K562 (cell line): ENCODE measurements at regions not wholly inside any gene's neighbourhood (a gene's known extent, or its start where the extent isn't known, plus 50 kb on each side); places are given as distances from the start of the nearest gene placed in this dataset.

Experiments
- ATAC-seq: fragments of 200-7000 bp; cut with Tn5 transposase; 3 replicates; pipeline ENCODE4 v1.9.1; 2020; ENCODE audit warnings: moderate library complexity
- BruUV-seq: library from RNA; stranded (reverse); fragments of 400-500 nt; replicated peaks from 2 replicates; lab custom pipeline; 2021; lab: Mats Ljungman, UMichigan
- CTCF ChIA-PET: fragments of 300-600 bp; formaldehyde crosslinking; extraction: SDS; loops from one replicate; lab custom pipeline; 2021; ENCODE audit warnings: low intra/inter-chr PET ratio; lab: Yijun Ruan, JAX
- POLR2A ChIA-PET: fragments of 300-600, 350-650 bp; sonication (Branson Sonifier 250); formaldehyde crosslinking; extraction: SDS; loops from one replicate; lab custom pipeline; 2021; ENCODE audit warnings: antibody characterized with exemption, inconsistent platforms; lab: Yijun Ruan, JAX
- DNase-seq, 4 experiments: peaks; one replicate each; pipeline versions ENCODE4 v3.0.0 to v3.0.0-alpha.2; 2011 to 2018; ENCODE audit warnings: low spot score in 3 of 4, mixed read lengths in 3 of 4; ENCODE audit errors: extremely low read depth in 1 of 4
- FAIRE-seq: peaks from 2 replicates; lab custom pipeline; 2011; peaks lifted over from hg19 to GRCh38; lab: Jason Lieb, UNC
- H2AFZ ChIP-seq: 2 replicates; pipeline ENCODE4 v1.6.0; 2011; ENCODE audit warnings: low read depth, low read length, control low read depth, inconsistent platforms
- H3K27ac ChIP-seq: fragments of 200-600 bp; 3 replicates; pipeline ENCODE4 v1.8.0; 2011; ENCODE audit warnings: low read depth, mild to moderate bottlenecking, control low read depth, inconsistent platforms, low read length, moderate library complexity, mixed read lengths; ENCODE audit errors: extremely low read depth
- H3K27me3 ChIP-seq, 2 experiments: fragments of 300-600 bp in 1 of 2; 2 replicates in 1 of 2; 3 replicates in 1 of 2; pipeline versions ENCODE4 v1.6.0 to v1.8.0; 2011; ENCODE audit warnings: inconsistent platforms in 2 of 2, low read length in 2 of 2, mild to moderate bottlenecking in 1 of 2, mixed read lengths in 1 of 2, moderate library complexity in 1 of 2; ENCODE audit not compliant: control insufficient read depth in 2 of 2, insufficient read depth in 2 of 2
- H3K36me3 ChIP-seq: fragments of 300-600 bp; 3 replicates; pipeline ENCODE4 v1.8.0; 2011; ENCODE audit warnings: mild to moderate bottlenecking, low read length, inconsistent platforms; ENCODE audit not compliant: control insufficient read depth, insufficient read depth
- H3K4me1 ChIP-seq, 2 experiments: fragments of 200-600 bp in 1 of 2; replicated peaks in 1 of 2; 2 replicates in 1 of 2; 3 replicates in 1 of 2; pipeline versions ENCODE4 v1.5.1 to v1.8.0; 2011; ENCODE audit warnings: inconsistent platforms in 2 of 2, low read length in 2 of 2, mild to moderate bottlenecking in 1 of 2, mixed read lengths in 1 of 2, moderate library complexity in 1 of 2; ENCODE audit not compliant: control insufficient read depth in 2 of 2, insufficient read depth in 2 of 2
- H3K4me2 ChIP-seq: 2 replicates; pipeline ENCODE4 v1.6.1; 2011; ENCODE audit warnings: low read length, control low read depth, inconsistent platforms, mixed read lengths; ENCODE audit not compliant: insufficient read depth
- H3K4me3 ChIP-seq: fragments of 200-600 bp; sonication (generic), shearing (Covaris generic); 2 replicates; pipeline ENCODE4 v1.5.1; 2016; ENCODE audit warnings: control low read depth, inconsistent platforms
- H3K79me2 ChIP-seq: fragments of 200-600 bp; 3 replicates; pipeline ENCODE4 v1.8.0; 2011; ENCODE audit warnings: low read length, inconsistent platforms; ENCODE audit not compliant: control insufficient read depth, insufficient read depth
- H3K9ac ChIP-seq, 2 experiments: 2 replicates each; pipeline versions ENCODE4 v1.6.0 to v1.6.1; 2011; ENCODE audit warnings: low read depth in 2 of 2, low read length in 2 of 2, control low read depth in 1 of 2, inconsistent platforms in 1 of 2, mild to moderate bottlenecking in 1 of 2, mixed read lengths in 1 of 2; ENCODE audit not compliant: insufficient read depth in 1 of 2
- H3K9me1 ChIP-seq: one replicate; pipeline ENCODE4 v1.6.0; 2011; ENCODE audit warnings: inconsistent platforms, mild to moderate bottlenecking, low read length, moderate library complexity; ENCODE audit not compliant: control insufficient read depth, insufficient read depth
- H3K9me3 ChIP-seq: replicated peaks from 2 replicates; pipeline ENCODE4 v1.5.1; 2011; ENCODE audit warnings: low read depth, low read length, inconsistent platforms; ENCODE audit not compliant: control insufficient read depth, insufficient read depth
- H4K20me1 ChIP-seq: replicated peaks from 2 replicates; pipeline ENCODE4 v1.6.1; 2011; ENCODE audit warnings: low read length, inconsistent platforms, mixed read lengths; ENCODE audit not compliant: control insufficient read depth, insufficient read depth
- CBX3 ChIP-seq, 2 experiments: IDR thresholded peaks; 1 replicate in 1 of 2; 2 replicates in 1 of 2; pipeline ENCODE4 v1.6.1; 2012; ENCODE audit warnings: inconsistent platforms in 2 of 2, low read length in 2 of 2, borderline replicate concordance in 1 of 2, control low read depth in 1 of 2
- DNMT1 ChIP-seq: fragments of 450-650 bp; IDR thresholded peaks from 2 replicates; pipeline ENCODE4 v1.6.1; 2016; ENCODE audit warnings: antibody characterized with exemption, mild to moderate bottlenecking
- FOXK1 ChIP-seq: sonication (generic); formaldehyde crosslinking; IDR thresholded peaks from 2 replicates; pipeline ENCODE4 v1.8.0; 2022; ENCODE audit warnings: missing genetic modification reagents, mild to moderate bottlenecking, borderline replicate concordance
- MTF1 ChIP-seq: fragments of 250-450 bp; sonication (Bioruptor Pico); IDR thresholded peaks from 2 replicates; pipeline ENCODE4 v1.9.0; 2021; ENCODE audit warnings: moderate library complexity, mild to moderate bottlenecking, inconsistent platforms, borderline replicate concordance
- RCOR1 ChIP-seq, 2 experiments: IDR thresholded peaks; 2 replicates each; pipeline ENCODE4 v1.6.1; 2012; ENCODE audit warnings: low read depth in 2 of 2, low read length in 2 of 2, borderline replicate concordance in 1 of 2, improper control_type of control experiment in 1 of 2
- SMAD1 ChIP-seq: fragments of 150-350 bp; IDR thresholded peaks from 2 replicates; pipeline ENCODE4 v1.6.1; 2014; ENCODE audit warnings: low read length, low read depth; ENCODE audit not compliant: partially characterized antibody
- SUPT5H ChIP-seq: fragments of 450-650 bp; IDR thresholded peaks from 2 replicates; pipeline ENCODE4 v1.6.1; 2016
- TFAM ChIP-seq: fragments of 250-450 bp; sonication (Bioruptor Pico); conservative IDR thresholded peaks from 2 replicates; pipeline ENCODE4 v1.5.0; 2021; ENCODE audit warnings: mild to moderate bottlenecking, moderate library complexity
- ZNF165 ChIP-seq: fragments of 250-450 bp; sonication (Bioruptor Pico); IDR thresholded peaks from 2 replicates; pipeline ENCODE4 v1.4.0; 2020; ENCODE audit warnings: borderline replicate concordance
- ZNF174 ChIP-seq: fragments of 250-450 bp; sonication (Bioruptor Pico); IDR thresholded peaks from 2 replicates; pipeline ENCODE4 v1.4.0; 2020; ENCODE audit warnings: mild to moderate bottlenecking
- ZNF707 ChIP-seq: fragments of 250-450 bp; sonication (Bioruptor Pico); conservative IDR thresholded peaks from 2 replicates; pipeline ENCODE4 v1.8.0; 2022; ENCODE audit warnings: inconsistent platforms, mild to moderate bottlenecking, moderate library complexity
- WGBS: fragments of 100-300 bp; shearing (Covaris generic); methylation state at CpG from one replicate; pipeline ENCODE4 v1.1.6; 2016; ENCODE audit warnings: low coverage, mixed read lengths; ENCODE audit not compliant: insufficient coverage; ENCODE audit errors: missing lambda C conversion rate; 5-methylcytosine and 5-hydroxymethylcytosine counted together
- in situ Hi-C: fragments of 300-500 bp; cut with MboI; formaldehyde crosslinking; loops from 4 replicates; pipeline ENCODE4 v1.15.0; 2018; ENCODE audit warnings: inconsistent platforms, mixed read lengths
- intact Hi-C: fragments of 100-400 bp; cut with micrococcal nuclease; formaldehyde crosslinking; loops from 2 replicates; pipeline ENCODE4 v1.14.2; 2022
- TF ChIP-seq, protein P1 (sequence below): fragments of 450-650 bp; IDR thresholded peaks from 2 replicates; pipeline ENCODE4 v1.6.1; 2016; ENCODE audit warnings: low read depth, mild to moderate bottlenecking, moderate library complexity
- TF ChIP-seq, protein P2 (sequence below): fragments of 200-800 bp; sonication (Bioruptor generic); IDR thresholded peaks from 2 replicates; pipeline ENCODE4 v1.6.1; 2017; ENCODE audit warnings: missing genetic modification characterization, missing compliant biosample characterization
- TF ChIP-seq, protein P3 (sequence below): sonication (generic); formaldehyde crosslinking; IDR thresholded peaks from 2 replicates; pipeline ENCODE4 v1.8.1; 2023; ENCODE audit warnings: mild to moderate bottlenecking, missing genetic modification reagents

DNA sequence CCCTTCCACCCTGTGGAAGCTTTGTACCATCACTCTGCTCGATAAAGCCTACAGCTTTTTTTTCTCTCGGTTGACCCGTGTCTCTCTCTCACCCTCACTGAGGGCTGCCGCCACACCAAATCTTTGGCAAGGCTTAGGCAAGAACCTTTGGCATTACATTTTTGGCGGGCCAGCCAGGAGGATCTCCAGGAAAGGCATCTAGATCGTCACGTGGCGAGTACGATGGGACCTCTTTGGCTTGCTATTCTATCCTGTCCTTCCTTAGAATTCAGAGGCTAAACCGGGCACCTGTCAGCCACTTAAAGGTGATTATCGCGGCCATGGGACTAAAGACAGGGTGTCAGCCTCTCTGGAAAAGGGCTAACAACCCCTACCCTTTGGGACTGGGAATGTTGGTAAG, 96.2 kb downstream of the UGT2B28 start:
- BruUV-seq = no TSS peak
- ChIA-PET CTCF (no interaction called here), POLR2A (no interaction called here)
- H3K9me3 ChIP-seq = no peaks in the 10 kb centered on the region
- no peaks in the 10 kb centered on the region for H4K20me1 ChIP-seq
- H3K9me1 ChIP-seq = no peaks in the 10 kb centered on the region
- H2AFZ ChIP-seq = peak overlapping the region; percentile 51; the same call in 1 of the 2 replicates
- no peaks in the 10 kb centered on the region for H3K27me3 ChIP-seq
- ATAC-seq = no peak
- WGBS = 5% methylated on average over 12 of the region's 12 CpGs
- in situ Hi-C loops = no loop called here
- no peaks in the 10 kb centered on the region for H3K79me2 ChIP-seq
- no peak overlapping the region for H3K27ac ChIP-seq
- intact Hi-C loops = loop anchor here (10.0 kb wide), 1 partner anchor 122 kb away; no protein-coding TSS in a partner anchor
- H3K4me2 ChIP-seq = no peak overlapping the region
- no peaks in the 10 kb centered on the region for H3K36me3 ChIP-seq
- no peak for TF ChIP-seq DNMT1
- TF ChIP-seq ZNF707 = no peak
- no peak for TF ChIP-seq SUPT5H
- TF ChIP-seq ZNF165 (CRISPR knock-in tag) = no peak
- no peak for TF ChIP-seq TFAM
- TF ChIP-seq CBX3 (IDR thresholded peaks at IDR 0.05; ENCODE audit: borderline replicate concordance in 1 of 2, low read length in 2 of 2) = no peak
- no peak for TF ChIP-seq FOXK1 (CRISPR knock-in tag)
- TF ChIP-seq MTF1 (CRISPR knock-in tag) = no peak
- TF ChIP-seq, protein P1, sequence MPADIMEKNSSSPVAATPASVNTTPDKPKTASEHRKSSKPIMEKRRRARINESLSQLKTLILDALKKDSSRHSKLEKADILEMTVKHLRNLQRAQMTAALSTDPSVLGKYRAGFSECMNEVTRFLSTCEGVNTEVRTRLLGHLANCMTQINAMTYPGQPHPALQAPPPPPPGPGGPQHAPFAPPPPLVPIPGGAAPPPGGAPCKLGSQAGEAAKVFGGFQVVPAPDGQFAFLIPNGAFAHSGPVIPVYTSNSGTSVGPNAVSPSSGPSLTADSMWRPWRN = no peak
- TF ChIP-seq, protein P2, sequence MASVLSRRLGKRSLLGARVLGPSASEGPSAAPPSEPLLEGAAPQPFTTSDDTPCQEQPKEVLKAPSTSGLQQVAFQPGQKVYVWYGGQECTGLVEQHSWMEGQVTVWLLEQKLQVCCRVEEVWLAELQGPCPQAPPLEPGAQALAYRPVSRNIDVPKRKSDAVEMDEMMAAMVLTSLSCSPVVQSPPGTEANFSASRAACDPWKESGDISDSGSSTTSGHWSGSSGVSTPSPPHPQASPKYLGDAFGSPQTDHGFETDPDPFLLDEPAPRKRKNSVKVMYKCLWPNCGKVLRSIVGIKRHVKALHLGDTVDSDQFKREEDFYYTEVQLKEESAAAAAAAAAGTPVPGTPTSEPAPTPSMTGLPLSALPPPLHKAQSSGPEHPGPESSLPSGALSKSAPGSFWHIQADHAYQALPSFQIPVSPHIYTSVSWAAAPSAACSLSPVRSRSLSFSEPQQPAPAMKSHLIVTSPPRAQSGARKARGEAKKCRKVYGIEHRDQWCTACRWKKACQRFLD (CRISPR knock-in tag) = no peak
- TF ChIP-seq ZNF174 (CRISPR knock-in tag) = no peak
- TF ChIP-seq SMAD1 = no peak
- TF ChIP-seq RCOR1 (IDR thresholded peaks at IDR 0.05; ENCODE audit: borderline replicate concordance in 1 of 2, low read depth in 2 of 2, low read length in 2 of 2) = no peak
- TF ChIP-seq, protein P3, sequence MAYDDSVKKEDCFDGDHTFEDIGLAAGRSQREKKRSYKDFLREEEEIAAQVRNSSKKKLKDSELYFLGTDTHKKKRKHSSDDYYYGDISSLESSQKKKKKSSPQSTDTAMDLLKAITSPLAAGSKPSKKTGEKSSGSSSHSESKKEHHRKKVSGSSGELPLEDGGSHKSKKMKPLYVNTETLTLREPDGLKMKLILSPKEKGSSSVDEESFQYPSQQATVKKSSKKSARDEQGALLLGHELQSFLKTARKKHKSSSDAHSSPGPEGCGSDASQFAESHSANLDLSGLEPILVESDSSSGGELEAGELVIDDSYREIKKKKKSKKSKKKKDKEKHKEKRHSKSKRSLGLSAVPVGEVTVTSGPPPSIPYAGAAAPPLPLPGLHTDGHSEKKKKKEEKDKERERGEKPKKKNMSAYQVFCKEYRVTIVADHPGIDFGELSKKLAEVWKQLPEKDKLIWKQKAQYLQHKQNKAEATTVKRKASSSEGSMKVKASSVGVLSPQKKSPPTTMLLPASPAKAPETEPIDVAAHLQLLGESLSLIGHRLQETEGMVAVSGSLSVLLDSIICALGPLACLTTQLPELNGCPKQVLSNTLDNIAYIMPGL = no peak
- TF ChIP-seq, all 486 proteins: peak for 0
- Histone ChIP-seq H3K9ac (no peak overlapping the region), H3K4me3 (no peak overlapping the region), H3K4me1 (no peaks in the 10 kb centered on the region)
- DNase-seq (no peak), FAIRE-seq (no peak)
